GM10266 (cell line): ENCODE measurements at regions not wholly inside any gene's neighbourhood (a gene's known extent, or its start where the extent isn't known, plus 50 kb on each side); places are given as distances from the start of the nearest gene placed in this dataset.
"Not testable (repeated sequence)": the region's sequence is repeated elsewhere in the genome, so short reads cannot be mapped to it uniquely, and the experiment has no call there.

Experiments
- DNase-seq: peaks from one replicate; pipeline ENCODE4 v3.0.0; 2012; ENCODE audit errors: extremely low spot score
- CTCF ChIP-seq: IDR thresholded peaks from 2 replicates; pipeline ENCODE4 v1.5.1; 2012; ENCODE audit warnings: mild to moderate bottlenecking, low read depth; ENCODE audit not compliant: control insufficient read depth, insufficient read depth; ENCODE audit errors: missing control alignments

- no peak for TF ChIP-seq CTCF
- DNase-seq, result no peak
These were observed 257.4 kb downstream of the KCNJ2 start for GRCh38 chr17:70426752-70427151.

- no peak for DNase-seq
- no peak for TF ChIP-seq CTCF
These were observed 265.5 kb downstream of the KCNJ2 start for GRCh38 chr17:70434536-70435490.

- no peak for TF ChIP-seq CTCF
- no peak for DNase-seq
These were observed 268.3 kb downstream of the KCNJ2 start for GRCh38 chr17:70437656-70438055.

- TF ChIP-seq CTCF, result no peak
- DNase-seq, result no peak
These were observed 277.1 kb downstream of the KCNJ2 start for GRCh38 chr17:70446446-70446845.

GRCh38 chr17:70447588-70447987, 278.3 kb downstream of the KCNJ2 start:
- TF ChIP-seq CTCF, result no peak
- DNase-seq, result no peak

GRCh38 chr17:70453075-70453474, 283.7 kb downstream of the KCNJ2 start:
- not testable (repeated sequence) for DNase-seq

- no peak for DNase-seq
- TF ChIP-seq CTCF, result no peak
These were observed 285.0 kb downstream of the KCNJ2 start for GRCh38 chr17:70454377-70454776.

GRCh38 chr17:70454908-70455307, 285.6 kb downstream of the KCNJ2 start:
- DNase-seq, result no peak
- no peak for TF ChIP-seq CTCF
